DND-41 (cell line): ENCODE measurements at regions not wholly inside any gene's neighbourhood (a gene's known extent, or its start where the extent isn't known, plus 50 kb on each side); places are given as distances from the start of the nearest gene placed in this dataset.

Source experiments
- ATAC-seq: fragments of 200-7000 bp; cut with Tn5 transposase; 3 replicates; pipeline ENCODE4 v1.9.1; 2021; ENCODE audit warnings: low read depth; ENCODE audit not compliant: insufficient read depth
- DNase-seq: peaks from one replicate; pipeline ENCODE4 v3.0.0-alpha.2; 2020
- H2AFZ ChIP-seq: 2 replicates; pipeline ENCODE4 v1.6.0; 2012; ENCODE audit warnings: low read depth, low read length
- H3K27ac ChIP-seq: 2 replicates; pipeline ENCODE4 v1.5.1; 2012; ENCODE audit warnings: low read length, inconsistent platforms
- H3K27me3 ChIP-seq: fragments of 200-600 bp; sonication (generic); 2 replicates; pipeline ENCODE4 v1.6.0; 2012; ENCODE audit warnings: low read length, mild to moderate bottlenecking, inconsistent platforms; ENCODE audit not compliant: insufficient read depth, poor library complexity
- H3K36me3 ChIP-seq: 2 replicates; pipeline ENCODE4 v1.5.1; 2012; ENCODE audit warnings: low read length, inconsistent platforms; ENCODE audit not compliant: insufficient read depth
- H3K4me1 ChIP-seq: 2 replicates; pipeline ENCODE4 v1.5.1; 2012; ENCODE audit warnings: mild to moderate bottlenecking, low read length; ENCODE audit not compliant: insufficient read depth
- H3K4me2 ChIP-seq: 2 replicates; pipeline ENCODE4 v1.6.0; 2012; ENCODE audit warnings: mild to moderate bottlenecking, moderate library complexity, low read length, inconsistent platforms; ENCODE audit not compliant: insufficient read depth
- H3K4me3 ChIP-seq, 2 experiments: fragments of 200-600 bp in 1 of 2; shearing (Covaris generic) in 1 of 2; 2 replicates each; pipeline ENCODE4 v1.5.1; 2012 to 2016; ENCODE audit warnings: inconsistent platforms in 2 of 2, low read length in 2 of 2, mild to moderate bottlenecking in 2 of 2, low read depth in 1 of 2, moderate library complexity in 1 of 2
- H3K79me2 ChIP-seq: 2 replicates; pipeline ENCODE4 v1.6.0; 2012; ENCODE audit warnings: low read length, inconsistent platforms; ENCODE audit not compliant: insufficient read depth
- H3K9ac ChIP-seq: 2 replicates; pipeline ENCODE4 v1.6.0; 2012; ENCODE audit warnings: low read depth, mild to moderate bottlenecking, inconsistent platforms, low read length, moderate library complexity
- H3K9me3 ChIP-seq: 2 replicates; pipeline ENCODE4 v1.5.1; 2012; ENCODE audit warnings: low read length, moderate library complexity, mild to moderate bottlenecking, inconsistent platforms; ENCODE audit not compliant: insufficient read depth, severe bottlenecking
- H4K20me1 ChIP-seq: 2 replicates; pipeline ENCODE4 v1.6.0; 2012; ENCODE audit warnings: low read length; ENCODE audit not compliant: insufficient read depth
- CTCF ChIP-seq: IDR thresholded peaks from 2 replicates; pipeline ENCODE4 v1.5.1; 2012; ENCODE audit warnings: borderline replicate concordance, low read length, moderate library complexity, mild to moderate bottlenecking; ENCODE audit not compliant: poor library complexity, severe bottlenecking; ENCODE audit errors: extremely low read depth
- EZH2 ChIP-seq: IDR thresholded peaks from 3 replicates; pipeline ENCODE4 v1.6.1; 2012; ENCODE audit warnings: borderline replicate concordance, low read depth, mild to moderate bottlenecking, moderate library complexity, low read length, inconsistent platforms; ENCODE audit not compliant: severe bottlenecking

DNA sequence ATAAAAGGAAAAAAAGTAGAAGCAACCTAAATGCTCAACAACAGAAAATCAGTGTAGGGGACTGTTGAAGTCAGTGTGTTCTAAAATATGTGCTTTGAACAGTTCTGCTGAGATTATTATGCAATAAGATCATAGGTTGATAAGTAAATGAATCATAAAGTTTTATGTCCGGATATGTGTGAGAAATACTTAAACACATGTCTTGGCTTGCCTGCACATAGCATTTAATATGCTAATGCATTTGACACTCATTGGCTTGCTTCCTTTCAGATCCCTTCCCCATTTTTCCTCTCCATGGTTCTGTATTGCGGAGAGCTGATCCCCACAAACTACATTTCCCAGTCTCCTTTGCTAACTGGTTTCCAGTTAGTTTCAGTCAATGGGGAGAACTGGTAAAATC is 573.8 kb upstream of the TBX3 start:
- Histone ChIP-seq H3K27me3 (no peaks in the 10 kb centered on the region), H3K79me2 (no peaks in the 10 kb centered on the region), H2AFZ (no peak overlapping the region), H3K4me3 (no peak overlapping the region), H4K20me1 (no peaks in the 10 kb centered on the region), H3K27ac (no peak overlapping the region), H3K9ac (no peak overlapping the region), H3K9me3 (no peaks in the 10 kb centered on the region), H3K36me3 (no peaks in the 10 kb centered on the region), H3K4me2 (no peak overlapping the region), H3K4me1 (no peaks in the 10 kb centered on the region)
- DNase-seq = no peak
- no peak for ATAC-seq
- TF ChIP-seq CTCF (no peak), EZH2 (no peak)

DNA sequence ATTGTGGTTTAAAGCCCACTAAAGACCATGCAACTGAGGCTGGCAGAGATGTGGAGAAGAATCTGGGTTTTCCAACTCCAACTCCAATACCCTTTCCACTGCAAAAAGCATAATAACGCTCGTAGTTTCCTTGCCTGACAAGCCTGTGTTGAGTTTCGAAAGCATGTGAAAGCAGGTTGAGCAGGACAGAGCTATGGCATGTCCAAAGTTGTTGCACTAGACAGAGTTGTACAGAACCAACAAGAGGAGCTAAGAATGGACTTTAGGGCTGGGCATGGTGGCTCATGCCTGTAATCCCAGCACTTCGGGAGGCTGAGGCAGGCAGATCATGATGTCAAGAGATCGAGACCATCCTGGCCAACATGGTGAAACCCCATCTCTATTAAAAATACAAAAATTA is 572.0 kb upstream of the TBX3 start:
- no peak overlapping the region for H3K27ac ChIP-seq
- DNase-seq = no peak
- H3K27me3 ChIP-seq = no peaks in the 10 kb centered on the region
- no peak overlapping the region for H3K4me2 ChIP-seq
- no peaks in the 10 kb centered on the region for H4K20me1 ChIP-seq
- H3K79me2 ChIP-seq = no peaks in the 10 kb centered on the region
- no peak for TF ChIP-seq EZH2
- no peak for TF ChIP-seq CTCF
- H3K36me3 ChIP-seq = no peaks in the 10 kb centered on the region
- H2AFZ ChIP-seq = no peak overlapping the region
- H3K4me1 ChIP-seq = no peaks in the 10 kb centered on the region
- no peak overlapping the region for H3K4me3 ChIP-seq
- no peak for ATAC-seq
- no peak overlapping the region for H3K9ac ChIP-seq
- H3K9me3 ChIP-seq = no peaks in the 10 kb centered on the region

GRCh38 chr12:115255257-115255656 is 571.3 kb upstream of the TBX3 start:
- Histone ChIP-seq H3K27me3 (peaks cover 2% of the 10 kb centered on the region), H3K79me2 (no peaks in the 10 kb centered on the region), H3K4me1 (no peaks in the 10 kb centered on the region), H3K36me3 (no peaks in the 10 kb centered on the region), H4K20me1 (no peaks in the 10 kb centered on the region), H3K4me2 (no peak overlapping the region), H3K27ac (no peak overlapping the region), H3K9me3 (no peaks in the 10 kb centered on the region), H2AFZ (no peak overlapping the region), H3K4me3 (no peak overlapping the region), H3K9ac (no peak overlapping the region)
- no peak for ATAC-seq
- TF ChIP-seq EZH2 (no peak), CTCF (no peak)
- no peak for DNase-seq

GRCh38 chr12:115253049-115253448 is 569.1 kb upstream of the TBX3 start:
- TF ChIP-seq CTCF (no peak), EZH2 (no peak)
- Histone ChIP-seq H3K27me3 (peaks cover 2% of the 10 kb centered on the region), H3K4me2 (no peak overlapping the region), H3K27ac (no peak overlapping the region), H3K9ac (no peak overlapping the region), H3K79me2 (no peaks in the 10 kb centered on the region), H3K4me3 (no peak overlapping the region), H2AFZ (no peak overlapping the region), H3K4me1 (no peaks in the 10 kb centered on the region), H3K9me3 (no peaks in the 10 kb centered on the region), H4K20me1 (no peaks in the 10 kb centered on the region), H3K36me3 (no peaks in the 10 kb centered on the region)
- ATAC-seq = no peak
- DNase-seq = no peak
